Fibroblast of mammary gland (primary cell): ENCODE measurements at regions not wholly inside any gene's neighbourhood (a gene's known extent, or its start where the extent isn't known, plus 50 kb on each side); places are given as distances from the start of the nearest gene placed in this dataset.

ENCODE experiments used
- DNase-seq: peaks from one replicate; pipeline ENCODE4 v3.0.0-alpha.2; 2010; ENCODE audit warnings: low read depth
- H3K4me3 ChIP-seq: 2 replicates; pipeline ENCODE4 v1.5.1; 2011; ENCODE audit warnings: low read depth, mild to moderate bottlenecking, low read length, moderate library complexity; ENCODE audit not compliant: control insufficient read depth
- CTCF ChIP-seq: conservative IDR thresholded peaks from 2 replicates; pipeline ENCODE4 v1.5.1; 2011; ENCODE audit warnings: low read depth, low read length, inconsistent platforms; ENCODE audit not compliant: control insufficient read depth, insufficient read depth

- H3K4me3 ChIP-seq, result no peak overlapping the region
- no peak for DNase-seq
- no peak for TF ChIP-seq CTCF
Measured at GRCh38 chr6:92273694-92274093, 1145.7 kb downstream of the EPHA7 start.

- no peak overlapping the region for H3K4me3 ChIP-seq
- TF ChIP-seq CTCF, result no peak
- no peak for DNase-seq
Measured at GRCh38 chr6:92271091-92271490, 1148.3 kb downstream of the EPHA7 start.

GRCh38 chr6:92270365-92270764 lies 1149.0 kb downstream of the EPHA7 start:
- no peak for TF ChIP-seq CTCF
- no peak overlapping the region for H3K4me3 ChIP-seq
- DNase-seq, result no peak

GRCh38 chr6:92267335-92267734 lies 1152.0 kb downstream of the EPHA7 start:
- no peak overlapping the region for H3K4me3 ChIP-seq
- no peak for TF ChIP-seq CTCF
- DNase-seq, result no peak

- TF ChIP-seq CTCF, result no peak
- H3K4me3 ChIP-seq, result no peak overlapping the region
Measured at GRCh38 chr6:92263864-92264263, 1155.5 kb downstream of the EPHA7 start.

GRCh38 chr6:92259171-92259570 lies 1160.2 kb downstream of the EPHA7 start:
- DNase-seq, result no peak
- TF ChIP-seq CTCF, result no peak
- no peak overlapping the region for H3K4me3 ChIP-seq

More at GRCh38 chr6:92263864-92264263, 1155.5 kb downstream of the EPHA7 start:
- DNase-seq, result no peak

GRCh38 chr6:92243315-92243714 lies 1176.0 kb downstream of the EPHA7 start:
- DNase-seq, result no peak
- no peak for TF ChIP-seq CTCF
- H3K4me3 ChIP-seq, result no peak overlapping the region
